H1 (cell line): ENCODE measurements at regions not wholly inside any gene's neighbourhood (a gene's known extent, or its start where the extent isn't known, plus 50 kb on each side); places are given as distances from the start of the nearest gene placed in this dataset.

Source experiments
- EZH2 ChIP-seq: fragments of 200-600 bp; sonication (generic); IDR thresholded peaks from 2 replicates; pipeline ENCODE4 v1.7.1; 2012; ENCODE audit warnings: low read depth, mild to moderate bottlenecking, moderate library complexity, low read length, inconsistent platforms; ENCODE audit not compliant: severe bottlenecking
- GABPA ChIP-seq: IDR thresholded peaks from 2 replicates; pipeline ENCODE4 v1.6.1; 2011; ENCODE audit warnings: mild to moderate bottlenecking, low read length, moderate library complexity, borderline replicate concordance; ENCODE audit not compliant: insufficient read depth
- POLR2A ChIP-seq, 2 experiments: IDR thresholded peaks; 1 replicate in 1 of 2; 2 replicates in 1 of 2; pipeline ENCODE4 v1.6.1; 2011; ENCODE audit warnings: low read depth in 2 of 2, low read length in 2 of 2, mild to moderate bottlenecking in 2 of 2; ENCODE audit errors: control extremely low read depth in 1 of 2
- SIN3A ChIP-seq, 2 experiments: IDR thresholded peaks in 1 of 2; conservative IDR thresholded peaks in 1 of 2; 2 replicates each; pipeline ENCODE4 v1.6.1; 2011 to 2012; ENCODE audit warnings: low read length in 2 of 2, improper control_type of control experiment in 1 of 2, low read depth in 1 of 2, mild to moderate bottlenecking in 1 of 2
- SP4 ChIP-seq: IDR thresholded peaks from 2 replicates; pipeline ENCODE4 v1.6.1; 2012; ENCODE audit warnings: low read length, inconsistent platforms
- TAF1 ChIP-seq: IDR thresholded peaks from 2 replicates; pipeline ENCODE4 v1.6.1; 2011; ENCODE audit warnings: mild to moderate bottlenecking, low read depth, low read length
- TF ChIP-seq, protein P1 (sequence below), 3 experiments: IDR thresholded peaks; 1 replicate in 2 of 3; 2 replicates in 1 of 3; pipeline versions ENCODE4 v1.5.1 to v1.6.1; 2011; ENCODE audit warnings: low read length in 3 of 3, mild to moderate bottlenecking in 3 of 3, inconsistent platforms in 2 of 3, low read depth in 1 of 3, moderate library complexity in 1 of 3; ENCODE audit not compliant: insufficient read depth in 1 of 3; ENCODE audit errors: control extremely low read depth in 1 of 3

DNA sequence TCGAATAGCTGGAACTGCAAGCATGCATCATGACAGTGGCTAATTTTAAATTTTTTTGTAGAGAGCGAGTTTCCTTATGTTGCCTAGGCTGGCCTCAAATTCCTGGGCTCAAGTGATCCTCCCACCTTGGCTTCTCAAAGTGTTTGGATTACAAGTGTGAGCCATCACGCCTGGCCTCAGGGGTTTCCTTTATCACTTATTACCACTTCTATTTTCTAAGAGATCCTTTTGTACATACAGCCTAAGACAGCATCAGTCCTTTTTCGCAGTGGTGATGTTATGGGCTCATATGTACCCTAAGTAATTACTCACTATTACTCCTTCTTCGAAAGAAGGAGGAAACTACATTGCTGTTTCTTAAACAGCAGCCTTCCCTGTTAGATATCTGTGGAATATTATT, 54.1 kb upstream of the CDKN2AIP start:
- TF ChIP-seq, protein P1, sequence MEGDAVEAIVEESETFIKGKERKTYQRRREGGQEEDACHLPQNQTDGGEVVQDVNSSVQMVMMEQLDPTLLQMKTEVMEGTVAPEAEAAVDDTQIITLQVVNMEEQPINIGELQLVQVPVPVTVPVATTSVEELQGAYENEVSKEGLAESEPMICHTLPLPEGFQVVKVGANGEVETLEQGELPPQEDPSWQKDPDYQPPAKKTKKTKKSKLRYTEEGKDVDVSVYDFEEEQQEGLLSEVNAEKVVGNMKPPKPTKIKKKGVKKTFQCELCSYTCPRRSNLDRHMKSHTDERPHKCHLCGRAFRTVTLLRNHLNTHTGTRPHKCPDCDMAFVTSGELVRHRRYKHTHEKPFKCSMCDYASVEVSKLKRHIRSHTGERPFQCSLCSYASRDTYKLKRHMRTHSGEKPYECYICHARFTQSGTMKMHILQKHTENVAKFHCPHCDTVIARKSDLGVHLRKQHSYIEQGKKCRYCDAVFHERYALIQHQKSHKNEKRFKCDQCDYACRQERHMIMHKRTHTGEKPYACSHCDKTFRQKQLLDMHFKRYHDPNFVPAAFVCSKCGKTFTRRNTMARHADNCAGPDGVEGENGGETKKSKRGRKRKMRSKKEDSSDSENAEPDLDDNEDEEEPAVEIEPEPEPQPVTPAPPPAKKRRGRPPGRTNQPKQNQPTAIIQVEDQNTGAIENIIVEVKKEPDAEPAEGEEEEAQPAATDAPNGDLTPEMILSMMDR (IDR thresholded peaks at IDR 0.05; ENCODE audit: control extremely low read depth in 1 of 3, insufficient read depth in 1 of 3, low read depth in 1 of 3, low read length in 3 of 3): no peak
- no peak for TF ChIP-seq EZH2
- no peak for TF ChIP-seq SP4
- no peak for TF ChIP-seq TAF1
- no peak for TF ChIP-seq GABPA
- no peak for TF ChIP-seq SIN3A (conservative IDR thresholded peaks at IDR 0.05 in 1 of 2, IDR thresholded peaks at IDR 0.05 in 1 of 2; ENCODE audit: low read depth in 1 of 2, low read length in 2 of 2)
- no peak for TF ChIP-seq POLR2A (IDR thresholded peaks at IDR 0.05; ENCODE audit: control extremely low read depth in 1 of 2, low read depth in 2 of 2, low read length in 2 of 2)
